NCI-H1048 (cell line): ENCODE measurements at regions not wholly inside any gene's neighbourhood (a gene's known extent, or its start where the extent isn't known, plus 50 kb on each side); places are given as distances from the start of the nearest gene placed in this dataset.

ENCODE experiments used
- DNase-seq: peaks from one replicate; lab custom pipeline; 2025; lab: John Stamatoyannopoulos, UW

- DNase-seq: no peak
Measured at GRCh38 chr3:182067423-182067822, 355.7 kb downstream of the SOX2 start.

GRCh38 chr3:182078316-182078715, 366.6 kb downstream of the SOX2 start:
- DNase-seq: no peak

GRCh38 chr3:182078929-182079328, 367.2 kb downstream of the SOX2 start:
- no peak for DNase-seq

- no peak for DNase-seq
Measured at GRCh38 chr3:182081096-182081495, 369.4 kb downstream of the SOX2 start.

- no peak for DNase-seq
Measured at GRCh38 chr3:182083112-182083511, 371.4 kb downstream of the SOX2 start.

GRCh38 chr3:182092662-182093262, 381.0 kb downstream of the SOX2 start:
- peak; percentile 78 for DNase-seq

- no peak for DNase-seq
Measured at GRCh38 chr3:182094321-182094720, 382.6 kb downstream of the SOX2 start.

- no peak for DNase-seq
Measured at GRCh38 chr3:182104881-182105280, 393.2 kb downstream of the SOX2 start.

- no peak for DNase-seq
Measured at GRCh38 chr3:182105875-182106274, 394.1 kb downstream of the SOX2 start.

GRCh38 chr3:182108371-182108770, 396.6 kb downstream of the SOX2 start:
- no peak for DNase-seq

- DNase-seq: no peak
Measured at GRCh38 chr3:182111967-182112366, 400.2 kb downstream of the SOX2 start.

GRCh38 chr3:182115328-182116015, 403.7 kb downstream of the SOX2 start:
- no peak for DNase-seq

GRCh38 chr3:182116386-182116785, 404.7 kb downstream of the SOX2 start:
- DNase-seq: no peak

- no peak for DNase-seq
Measured at GRCh38 chr3:182117131-182117530, 405.4 kb downstream of the SOX2 start.

- DNase-seq: no peak
Measured at GRCh38 chr3:182117583-182117982, 405.9 kb downstream of the SOX2 start.

GRCh38 chr3:182118066-182118465, 406.3 kb downstream of the SOX2 start:
- DNase-seq: no peak

- DNase-seq: no peak
Measured at GRCh38 chr3:182121401-182121800, 409.7 kb downstream of the SOX2 start.

- DNase-seq: no peak
Measured at GRCh38 chr3:182122779-182123178, 411.1 kb downstream of the SOX2 start.

- DNase-seq: no peak
Measured at GRCh38 chr3:182124187-182124586, 412.5 kb downstream of the SOX2 start.

GRCh38 chr3:182124716-182125115, 413.0 kb downstream of the SOX2 start:
- DNase-seq: no peak

GRCh38 chr3:182129740-182130139, 418.0 kb downstream of the SOX2 start:
- DNase-seq: no peak

- no peak for DNase-seq
Measured at GRCh38 chr3:182133752-182134151, 422.0 kb downstream of the SOX2 start.

- DNase-seq: no peak
Measured at GRCh38 chr3:182135056-182135455, 423.3 kb downstream of the SOX2 start.
